Kidney capillary endothelial cell (primary cell): ENCODE measurements at regions not wholly inside any gene's neighbourhood (a gene's known extent, or its start where the extent isn't known, plus 50 kb on each side); places are given as distances from the start of the nearest gene placed in this dataset.

Experiments used
- DNase-seq: peaks from one replicate; pipeline ENCODE4 v3.0.0-alpha.2; 2018; ENCODE audit warnings: low spot score

DNA sequence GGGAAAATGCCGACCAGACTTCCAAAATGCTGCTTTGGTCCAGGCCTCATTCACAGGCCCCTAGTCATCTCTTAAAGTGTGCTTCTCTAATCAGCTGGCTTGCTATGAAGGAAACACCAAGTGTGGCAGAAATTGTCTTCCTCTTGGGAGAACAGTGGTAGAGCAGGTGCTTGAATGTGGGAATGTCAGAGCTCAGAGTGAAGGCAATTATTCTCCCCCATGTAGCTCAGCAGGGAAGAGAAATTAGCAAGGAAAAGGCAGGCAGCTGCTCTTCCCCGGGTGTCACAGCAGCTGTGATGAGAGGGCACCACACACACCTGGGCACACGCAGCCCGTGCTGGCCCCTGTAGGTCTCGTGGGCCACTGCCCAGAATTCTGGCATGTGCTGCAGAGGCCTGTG, 358.5 kb downstream of the WDR72 start:
- no peak for DNase-seq

DNA sequence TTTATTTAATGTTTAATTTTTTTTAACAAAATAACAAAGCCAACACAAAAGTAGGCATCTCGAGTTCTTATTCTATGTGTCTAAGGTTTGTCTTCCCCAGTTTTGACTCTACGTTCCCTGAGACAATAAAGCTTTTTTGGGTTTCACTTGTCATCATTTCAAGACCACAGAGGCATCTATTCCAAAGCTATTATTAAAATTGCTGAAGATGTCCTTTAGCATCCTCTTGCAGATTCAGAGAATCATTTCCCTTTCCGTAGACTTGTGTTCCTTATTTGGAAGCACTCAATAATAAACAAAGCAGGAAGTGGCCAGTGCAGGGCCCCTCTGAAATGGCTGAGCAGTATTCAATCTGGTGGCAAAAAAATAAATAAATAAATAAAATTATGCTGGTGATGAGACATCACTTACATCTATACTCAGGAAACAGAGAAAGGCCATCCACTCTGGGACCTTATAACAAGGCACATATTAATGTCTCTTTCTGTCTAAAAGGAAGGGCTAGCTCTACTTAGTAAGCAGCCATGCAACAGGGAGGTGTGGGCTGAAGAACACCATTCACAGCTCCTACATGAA, 362.3 kb downstream of the WDR72 start:
- DNase-seq, result peak; percentile 48

DNA sequence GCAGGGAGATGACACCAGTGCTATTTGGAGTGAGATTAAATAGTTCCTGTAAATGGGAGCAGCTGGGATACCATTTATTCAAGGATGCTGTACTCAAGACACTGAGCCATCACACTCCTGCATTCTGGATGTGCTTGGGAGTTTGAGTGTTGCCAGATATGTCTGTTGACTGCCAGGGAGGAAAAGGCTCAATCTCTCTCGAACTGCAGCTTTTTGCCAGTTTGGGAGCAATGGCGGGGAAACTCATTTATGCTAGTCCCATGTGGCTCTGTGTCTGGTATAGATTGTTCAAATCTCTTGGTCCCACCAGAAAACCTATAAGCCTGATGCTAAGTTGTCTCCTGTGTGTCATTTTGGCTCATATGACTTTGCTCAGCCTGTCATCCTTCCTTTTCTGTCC, 363.6 kb downstream of the WDR72 start:
- no peak for DNase-seq

DNA sequence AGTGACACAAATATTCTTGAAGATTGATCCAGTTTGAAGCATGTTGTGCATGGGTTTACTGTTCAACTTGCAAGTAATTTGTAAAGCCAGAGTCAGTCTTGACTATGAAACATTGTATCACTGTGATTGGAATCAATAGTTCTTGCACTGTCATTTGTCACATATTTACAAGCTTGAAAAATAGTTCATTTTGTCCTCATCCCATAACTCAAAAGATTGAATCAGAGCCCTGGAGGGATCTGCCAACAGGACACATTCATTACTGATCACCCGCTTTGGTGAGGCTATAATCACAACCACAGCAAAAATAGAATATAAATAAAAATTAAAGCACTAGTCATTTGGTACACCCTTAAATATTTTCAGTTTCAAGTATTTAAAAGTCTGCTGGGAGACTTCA, 368.9 kb downstream of the WDR72 start:
- no peak for DNase-seq

DNA sequence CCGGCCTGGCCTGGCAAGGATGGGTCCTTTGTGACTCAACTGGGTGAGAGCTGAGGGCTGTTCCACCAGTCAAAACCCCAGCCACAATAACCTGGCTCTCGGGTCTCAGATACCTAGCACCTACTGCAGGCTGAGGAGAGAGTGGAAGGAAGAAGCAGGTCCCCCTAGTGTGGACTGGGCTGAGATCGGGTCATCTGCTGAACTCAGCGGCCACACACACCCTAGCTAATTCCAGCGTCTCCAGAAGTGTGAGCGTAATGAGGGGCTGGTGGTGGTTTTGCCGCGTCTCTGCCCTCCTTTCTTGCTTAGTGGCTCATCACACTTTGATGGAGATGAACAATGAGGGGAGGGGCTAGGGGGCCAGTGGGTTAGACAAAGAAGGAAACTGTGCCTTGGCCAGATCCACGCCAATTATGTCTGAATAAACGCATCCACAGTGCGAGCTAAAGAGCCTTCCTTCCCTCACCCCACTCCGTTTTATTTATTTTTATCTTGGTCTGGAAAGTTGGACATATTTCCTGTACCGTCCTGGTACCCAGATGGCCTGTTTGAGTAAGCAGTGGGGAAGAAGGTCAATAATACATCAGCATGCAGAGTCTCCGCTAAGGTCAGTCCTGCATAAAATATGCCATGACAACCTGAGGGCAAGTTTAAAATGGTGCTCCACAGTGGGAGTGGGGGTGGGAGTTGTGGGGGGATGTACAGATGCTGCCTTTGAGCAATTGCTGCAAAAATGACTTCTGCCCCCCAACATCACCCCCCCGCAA, 370.0 kb downstream of the WDR72 start:
- no peak for DNase-seq

DNA sequence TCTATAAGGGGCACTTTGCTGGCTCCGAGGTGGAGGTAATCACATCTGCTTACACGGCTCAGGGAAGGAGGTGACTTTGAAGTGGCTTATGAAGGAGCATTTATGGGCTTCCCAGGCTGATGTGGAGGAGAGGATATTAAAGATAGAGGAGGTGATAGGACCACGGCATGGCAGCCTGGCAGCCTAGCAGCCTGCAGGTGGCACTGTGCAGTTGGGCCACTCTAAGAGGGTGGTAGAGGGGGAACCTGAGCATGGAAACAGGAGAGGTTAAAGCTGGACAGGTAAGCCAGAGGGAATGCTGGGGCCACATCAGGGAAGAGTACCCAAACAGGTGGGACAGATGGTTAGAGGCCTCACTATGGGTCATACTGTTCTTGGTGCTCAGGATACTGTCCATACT, 375.0 kb downstream of the WDR72 start:
- no peak for DNase-seq

DNA sequence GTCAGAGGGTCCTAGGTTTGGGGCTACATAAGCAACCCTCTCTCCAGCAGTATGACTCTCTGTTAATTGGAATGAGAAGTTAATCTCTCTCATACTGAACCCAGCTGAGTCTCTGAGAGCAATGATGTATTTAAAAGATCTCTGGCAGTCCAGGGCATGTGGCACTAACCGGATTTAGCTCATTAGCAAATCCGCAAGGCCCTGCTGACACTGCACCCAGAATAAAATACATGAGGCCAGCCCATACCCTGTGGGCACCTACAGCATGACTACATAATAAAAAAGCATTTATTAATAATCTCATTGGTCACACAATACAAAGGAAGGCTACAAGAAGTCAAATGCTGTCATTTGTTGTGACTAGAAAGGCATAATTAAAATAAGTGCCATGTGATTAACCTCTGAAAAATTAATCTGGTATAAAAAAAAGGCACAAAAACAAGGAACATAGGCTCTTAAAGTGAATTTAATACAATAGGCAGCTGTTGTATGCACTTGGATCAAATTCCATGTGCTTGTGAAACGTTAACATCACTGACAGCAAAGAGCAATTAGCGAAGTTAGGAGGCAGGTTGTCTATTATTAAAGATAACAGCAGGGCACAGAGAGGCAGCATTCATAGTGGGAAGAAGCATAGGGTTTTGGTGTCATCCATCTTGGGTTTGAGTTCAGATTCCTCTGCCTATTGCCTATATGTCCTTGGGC, 381.2 kb downstream of the WDR72 start:
- DNase-seq, result no peak

DNA sequence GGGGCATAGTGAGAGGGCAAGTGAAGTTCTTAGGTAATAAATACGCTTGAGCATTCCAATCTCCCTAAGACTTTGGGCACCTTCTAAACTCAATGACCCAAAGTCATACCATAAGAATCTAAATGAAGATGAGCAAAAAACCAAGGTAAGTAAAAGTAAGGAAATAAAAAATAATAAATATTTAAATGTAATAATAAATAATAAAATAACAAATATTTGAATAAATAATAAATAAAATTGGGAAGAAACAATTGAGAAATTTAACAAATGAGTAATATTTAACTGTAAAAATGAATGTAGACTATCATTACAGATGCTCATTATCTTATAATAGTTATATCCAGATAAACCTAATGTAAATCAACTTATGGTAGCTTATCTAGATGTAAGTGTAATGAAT, 391.7 kb downstream of the WDR72 start:
- DNase-seq, result no peak

DNA sequence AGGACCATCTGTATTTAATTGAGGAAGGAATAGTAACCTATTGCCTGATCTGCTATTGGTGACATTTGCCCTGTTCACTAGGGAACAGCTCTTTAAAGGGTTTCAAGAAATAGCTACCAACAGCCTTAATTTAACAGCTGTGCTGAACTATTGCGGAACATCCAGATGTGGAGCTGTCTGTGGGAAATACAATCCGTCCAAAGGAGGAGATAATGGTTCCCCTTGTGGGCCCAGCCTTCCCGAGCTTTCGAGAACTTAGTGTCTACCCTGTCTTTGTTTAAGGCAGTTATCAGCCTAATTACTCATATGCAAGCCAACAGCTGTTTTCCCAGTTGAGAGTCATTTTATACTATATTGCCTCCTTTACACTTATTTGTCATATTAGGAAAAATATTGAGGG, 398.6 kb downstream of the WDR72 start:
- DNase-seq, result no peak

DNA sequence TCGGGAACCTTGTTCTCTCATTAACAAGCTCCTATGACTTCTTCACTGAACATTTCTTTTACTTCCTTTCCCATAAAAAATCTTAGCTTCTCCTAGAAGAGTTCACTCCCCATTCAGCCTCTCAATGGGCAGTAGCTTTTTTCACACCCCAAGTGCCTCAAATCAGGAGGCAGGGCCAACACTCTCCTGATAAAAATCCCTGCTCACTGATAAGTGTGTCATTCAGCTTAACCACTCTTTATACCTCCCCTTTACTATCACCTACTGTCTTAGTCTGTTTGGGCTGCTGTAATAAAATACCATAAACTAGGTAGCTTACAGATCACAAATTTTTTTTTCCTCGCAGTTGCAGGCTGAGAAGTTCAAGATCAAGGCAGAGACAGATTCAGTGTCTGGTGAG, 400.4 kb downstream of the WDR72 start:
- no peak for DNase-seq

DNA sequence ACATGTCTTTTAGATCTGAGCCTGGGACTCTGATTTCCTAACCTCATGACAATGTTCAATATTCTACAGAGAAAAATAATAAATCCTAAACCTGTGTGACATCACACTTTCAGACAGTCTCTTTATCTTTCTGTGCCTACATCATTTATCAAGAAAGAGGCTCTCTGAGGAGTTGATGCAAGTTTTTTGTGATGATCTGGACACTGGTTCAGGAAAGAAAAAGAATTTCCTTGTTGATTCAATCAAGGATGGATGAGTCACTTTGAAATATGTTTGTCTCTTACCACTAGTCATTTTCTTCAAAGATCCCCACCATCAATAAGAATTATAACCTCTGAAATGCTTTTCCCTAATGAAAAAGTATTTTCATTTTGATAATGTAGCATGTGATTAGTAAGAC, 404.6 kb downstream of the WDR72 start:
- DNase-seq, result no peak

DNA sequence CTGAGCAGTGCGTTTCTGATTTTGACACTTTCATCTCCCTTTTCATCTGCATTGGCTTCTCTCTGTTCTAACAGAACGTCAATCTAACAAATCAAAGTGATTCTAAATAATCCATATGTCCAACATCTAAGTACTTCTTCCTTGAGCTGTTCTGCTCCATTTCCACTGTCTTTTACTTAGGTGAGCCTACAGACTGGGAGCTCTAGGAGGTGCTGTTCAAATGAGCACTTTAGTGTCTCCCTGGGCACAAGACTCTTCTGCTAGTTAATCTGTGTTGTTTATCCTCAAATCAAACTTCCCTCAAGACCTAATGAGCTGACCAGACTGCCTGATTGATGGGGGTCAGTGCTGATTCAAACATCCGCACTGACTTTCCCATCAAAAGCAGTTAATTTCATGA, 408.1 kb downstream of the WDR72 start:
- no peak for DNase-seq

DNA sequence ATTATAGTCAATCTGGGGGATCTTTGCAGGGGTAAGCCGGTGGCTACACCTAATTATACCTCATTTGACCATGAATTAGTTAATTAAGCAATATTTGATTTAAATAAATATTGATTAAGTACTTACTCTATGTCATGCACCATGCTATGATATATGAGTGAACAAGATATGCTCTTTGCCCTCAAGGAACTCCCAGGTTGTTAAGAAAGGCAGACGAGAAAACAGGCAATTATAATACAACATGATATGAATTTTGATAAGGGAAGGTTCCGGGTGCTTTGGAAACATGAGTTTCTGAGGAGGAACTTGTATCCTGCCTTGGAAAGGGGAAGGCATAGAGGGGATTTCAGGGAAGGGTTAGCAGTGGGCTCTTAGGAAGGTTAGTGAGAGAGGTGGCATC, 412.9 kb downstream of the WDR72 start:
- no peak for DNase-seq

DNA sequence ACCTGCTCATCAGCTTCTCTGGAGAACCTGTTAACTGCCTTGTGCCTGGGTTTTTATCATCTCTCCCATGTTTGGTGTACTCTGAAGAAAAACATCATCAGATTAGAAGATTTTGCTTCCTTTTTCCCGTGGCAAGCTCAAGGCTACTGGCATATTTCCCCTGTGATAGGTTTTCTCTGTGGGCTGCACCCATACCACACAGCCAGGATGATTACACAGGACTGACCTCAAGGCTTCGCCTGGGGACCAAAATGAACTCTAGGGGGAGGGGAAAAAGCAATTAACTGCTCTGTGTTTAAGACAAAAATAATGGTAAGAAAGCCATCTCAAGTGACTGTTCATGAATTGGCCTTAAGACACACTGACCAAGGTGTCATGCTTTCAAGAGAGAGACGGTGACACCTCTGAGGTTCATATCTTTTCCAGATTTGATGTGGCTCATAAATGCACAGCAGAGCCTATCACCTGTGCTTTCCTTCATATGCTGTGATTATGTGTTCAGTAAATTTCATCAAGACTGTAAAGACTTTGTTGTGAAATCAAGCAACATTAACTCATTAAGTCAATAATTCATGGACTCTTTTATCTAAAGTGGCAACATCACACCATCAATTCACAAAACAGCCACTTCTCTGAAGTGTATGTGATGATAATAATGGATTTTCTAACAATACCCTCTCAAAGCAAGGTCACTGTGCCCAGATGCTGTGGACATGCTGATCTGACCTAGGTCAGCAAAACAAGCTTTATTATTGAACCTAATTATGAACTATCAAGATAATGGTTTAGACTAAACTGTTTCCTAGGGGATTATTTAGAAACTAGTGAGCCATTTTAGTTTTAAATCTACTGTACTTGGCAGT, 427.9 kb downstream of the WDR72 start:
- no peak for DNase-seq

DNA sequence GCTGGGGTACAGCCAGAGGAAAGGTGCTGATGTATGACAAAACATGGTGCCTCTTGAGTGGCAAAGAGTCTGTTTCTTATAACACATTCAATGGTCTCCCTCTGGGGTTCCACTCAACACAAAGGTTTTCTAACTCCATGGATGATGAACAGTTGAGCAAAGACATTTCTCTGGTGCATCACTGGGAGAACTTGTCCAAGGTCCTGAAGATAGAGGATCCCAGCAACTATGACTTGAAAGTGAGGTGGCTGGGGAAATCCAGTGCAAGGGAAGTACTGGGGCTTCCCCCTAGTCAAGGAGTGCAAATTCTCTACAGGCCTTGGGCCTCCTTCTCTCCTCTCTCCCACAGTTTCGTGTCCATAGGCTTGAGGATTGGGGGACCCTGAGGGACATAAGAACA, 431.1 kb downstream of the WDR72 start:
- DNase-seq, result no peak

DNA sequence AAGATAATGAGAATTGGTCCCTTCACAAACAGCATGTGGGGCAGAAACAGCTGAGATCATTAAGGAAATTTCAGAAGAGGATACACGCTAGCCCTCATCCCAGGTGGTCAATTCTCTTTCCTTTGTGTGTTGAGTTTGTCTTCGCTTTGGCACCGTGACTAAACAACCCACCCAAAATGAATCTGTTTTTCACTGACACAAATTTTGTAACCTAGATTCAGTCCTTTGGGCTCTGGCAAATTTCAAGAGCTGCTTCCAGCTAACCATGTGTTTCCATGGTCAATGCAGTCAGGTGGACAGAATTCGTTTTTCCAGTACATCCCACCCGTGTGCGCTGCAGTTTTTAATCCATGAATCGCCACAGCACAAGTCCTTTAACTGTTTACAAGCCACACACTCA, 435.4 kb downstream of the WDR72 start:
- no peak for DNase-seq

DNA sequence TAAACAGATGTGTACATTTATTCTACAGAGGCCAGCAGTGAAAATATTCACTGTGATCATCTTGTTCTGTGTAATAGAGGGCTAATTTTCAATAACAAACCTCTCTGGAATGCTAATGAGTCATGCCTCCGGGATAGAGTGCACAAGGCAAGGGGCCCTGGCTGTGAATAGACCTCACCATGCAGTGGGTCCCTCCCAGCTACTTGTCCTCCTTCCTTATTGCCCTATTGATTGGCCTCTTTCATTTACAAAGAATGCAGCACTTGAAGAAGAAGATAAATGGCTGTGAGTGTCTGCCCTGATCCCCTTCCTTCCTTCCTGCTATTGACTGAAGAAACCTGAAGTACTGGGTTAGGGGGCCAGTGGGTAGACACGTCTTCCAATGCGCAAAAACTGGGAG, 436.3 kb downstream of the WDR72 start:
- peak; percentile 69 for DNase-seq

DNA sequence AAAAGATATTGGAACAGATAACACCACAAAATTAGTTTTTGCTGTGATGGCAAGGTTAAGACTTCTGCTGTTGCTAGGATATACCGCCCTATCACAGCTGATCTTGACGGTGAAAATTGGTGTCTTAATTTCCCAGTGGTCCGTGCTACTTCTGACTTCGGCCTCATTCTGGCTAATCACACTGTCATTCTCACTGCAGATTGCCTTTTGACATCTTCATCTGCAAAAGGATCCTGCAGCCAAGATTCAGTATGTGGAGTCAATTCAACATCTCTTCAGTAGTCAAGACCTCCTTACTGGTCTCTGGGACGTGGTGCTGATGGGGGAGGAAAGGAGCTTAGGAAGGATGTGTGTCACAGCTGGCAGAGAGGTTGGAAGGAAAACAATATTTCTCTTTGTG, 438.6 kb downstream of the WDR72 start:
- DNase-seq, result peak; percentile 28

DNA sequence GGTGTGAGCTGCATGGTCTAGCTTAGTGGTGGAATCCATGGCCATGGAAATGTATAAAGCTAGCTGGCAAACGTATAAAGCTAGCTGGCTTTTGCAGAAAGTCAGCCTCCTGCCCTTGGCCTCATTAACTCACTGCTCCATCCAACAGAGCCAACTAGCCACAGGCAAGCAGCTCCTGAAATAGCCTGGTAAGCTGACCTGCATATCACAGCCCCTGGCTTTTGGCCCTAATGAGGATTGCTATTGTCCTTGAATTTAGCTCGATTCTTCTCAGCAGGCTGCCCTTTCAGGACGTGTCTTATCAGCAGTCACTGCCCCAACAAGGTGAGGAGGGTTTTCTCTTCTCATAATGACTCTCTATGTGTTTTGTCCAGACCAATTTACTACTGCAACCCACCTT, 446.8 kb downstream of the WDR72 start:
- DNase-seq, result no peak

DNA sequence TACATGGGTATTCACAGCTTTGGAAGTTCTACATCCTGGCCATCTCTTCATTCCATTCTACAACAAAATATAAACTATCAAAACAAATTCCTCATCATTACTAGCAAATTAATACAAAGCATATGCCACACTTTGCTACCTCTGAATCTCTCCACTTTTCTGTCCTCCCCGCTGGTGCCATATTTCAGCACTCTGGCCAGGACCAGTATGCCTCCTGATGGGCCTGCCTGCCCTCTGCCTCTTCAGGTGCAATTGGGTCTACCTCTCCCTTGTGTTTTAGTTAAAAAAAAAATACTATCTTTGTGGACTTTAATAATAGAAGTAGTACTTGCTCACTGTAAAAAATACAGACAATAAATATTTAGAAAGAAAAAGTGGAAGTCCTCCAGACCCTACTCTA, 448.8 kb downstream of the WDR72 start:
- DNase-seq, result no peak

DNA sequence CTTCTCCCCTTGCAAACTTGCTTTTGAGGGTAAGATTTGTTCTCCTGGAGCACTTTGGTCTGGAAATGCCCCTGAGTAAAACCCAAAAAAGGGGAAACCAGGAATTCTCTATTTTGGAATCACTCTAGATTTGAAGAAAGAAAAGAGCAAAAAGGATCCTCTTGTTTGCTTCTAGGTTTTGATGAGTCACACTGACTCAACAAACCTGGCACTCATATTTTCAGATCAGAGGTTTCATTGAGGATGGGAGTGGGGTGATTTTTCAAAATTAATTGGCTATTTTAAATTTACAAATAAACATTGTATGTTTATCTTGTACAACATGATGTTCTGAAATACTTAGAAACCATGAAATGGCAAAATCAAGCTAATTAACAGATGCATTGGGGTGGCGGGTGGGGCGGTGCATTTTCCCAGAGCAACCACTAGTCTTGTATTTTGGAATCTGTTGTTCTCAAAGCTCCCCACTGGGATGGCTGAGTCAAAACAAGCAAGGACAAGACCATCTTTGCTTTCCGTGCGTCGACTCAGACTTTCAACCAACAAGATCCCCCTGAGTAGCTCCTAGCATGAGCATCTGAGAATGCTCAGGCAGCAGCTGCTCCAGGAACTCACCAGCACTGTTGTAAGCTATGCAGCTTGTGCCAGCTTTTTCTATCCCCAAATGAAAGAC, 451.4 kb downstream of the WDR72 start:
- no peak for DNase-seq

DNA sequence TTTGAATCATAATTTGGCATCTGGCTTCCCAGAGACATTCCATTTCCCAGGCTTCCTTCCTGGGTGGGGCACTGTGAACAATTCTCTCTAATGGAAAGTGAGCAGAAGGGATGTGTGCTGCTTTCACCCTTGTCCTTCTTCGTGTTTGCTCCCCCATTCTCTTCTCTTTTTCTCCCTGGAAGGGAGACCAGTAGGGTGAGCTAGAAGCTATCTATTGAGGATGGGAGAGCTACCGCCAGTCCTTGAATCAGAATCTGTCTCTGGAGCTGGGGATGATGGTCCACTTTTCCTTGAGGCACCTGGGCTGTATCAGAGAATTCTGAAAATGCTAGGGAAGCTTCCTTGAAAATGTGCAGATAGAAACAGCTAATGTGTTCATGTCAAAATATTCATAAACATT, 453.9 kb downstream of the WDR72 start:
- DNase-seq, result no peak
